SK-N-SH (cell line): ENCODE measurements at regions not wholly inside any gene's neighbourhood (a gene's known extent, or its start where the extent isn't known, plus 50 kb on each side); places are given as distances from the start of the nearest gene placed in this dataset.

ENCODE experiments used
- GATA2 ChIP-seq: sonication (generic); formaldehyde crosslinking; IDR thresholded peaks from 2 replicates; pipeline ENCODE4 v1.5.0; 2020; ENCODE audit warnings: mild to moderate bottlenecking, missing genetic modification reagents
- REST ChIP-seq: IDR thresholded peaks from 2 replicates; pipeline ENCODE4 v1.6.1; 2012; ENCODE audit warnings: mild to moderate bottlenecking, low read depth, low read length, moderate library complexity
- RFX5 ChIP-seq: IDR thresholded peaks from 2 replicates; pipeline ENCODE4 v1.6.1; 2012; ENCODE audit warnings: mild to moderate bottlenecking, improper control_type of control experiment, low read length
- USF2 ChIP-seq: fragments of 150-350 bp; IDR thresholded peaks from 2 replicates; pipeline ENCODE4 v1.6.1; 2017; ENCODE audit warnings: antibody characterized with exemption, low read length, low read depth, borderline replicate concordance
- TF ChIP-seq, protein P1 (sequence below): fragments of 200-600 bp; sonication (generic); IDR thresholded peaks from 2 replicates; pipeline ENCODE4 v1.6.1; 2017; ENCODE audit warnings: antibody characterized with exemption, mild to moderate bottlenecking, moderate library complexity

DNA sequence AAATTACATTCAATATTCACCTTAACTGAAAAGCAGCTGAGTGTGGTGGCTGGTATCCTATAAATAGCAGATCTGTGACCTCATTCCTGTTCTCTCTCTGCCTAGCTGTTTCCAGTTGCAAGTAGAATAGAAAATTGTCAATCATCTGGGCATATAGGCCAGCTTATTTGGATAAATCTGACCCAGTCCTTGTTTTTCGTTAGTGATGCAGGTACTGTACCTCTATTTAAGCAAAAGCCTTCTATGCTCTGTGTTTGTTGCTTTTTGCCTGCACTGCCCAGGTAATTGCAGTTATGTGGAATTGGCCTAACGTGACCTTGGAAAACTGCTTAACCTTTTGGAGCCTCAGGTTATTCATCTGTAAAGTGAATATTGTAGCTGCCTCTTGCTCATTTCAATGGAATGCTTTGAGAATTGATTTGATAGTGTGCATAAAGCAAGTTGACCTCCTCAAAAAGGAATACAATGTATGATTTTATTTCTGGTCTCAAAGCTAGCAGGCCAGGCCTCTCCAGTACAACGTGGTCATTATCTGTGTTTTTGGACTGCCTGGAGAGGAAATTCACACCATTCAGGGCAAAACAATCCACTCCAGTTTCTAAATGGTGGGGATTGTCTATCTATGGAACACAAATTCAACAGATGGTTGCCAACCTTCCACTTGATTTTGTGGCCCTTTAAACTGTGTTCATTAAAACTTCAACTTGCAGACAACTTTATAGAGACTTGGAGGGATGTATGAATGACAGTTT, 508.7 kb upstream of the CITED2 start:
- no peak for TF ChIP-seq REST
- TF ChIP-seq, protein P1, sequence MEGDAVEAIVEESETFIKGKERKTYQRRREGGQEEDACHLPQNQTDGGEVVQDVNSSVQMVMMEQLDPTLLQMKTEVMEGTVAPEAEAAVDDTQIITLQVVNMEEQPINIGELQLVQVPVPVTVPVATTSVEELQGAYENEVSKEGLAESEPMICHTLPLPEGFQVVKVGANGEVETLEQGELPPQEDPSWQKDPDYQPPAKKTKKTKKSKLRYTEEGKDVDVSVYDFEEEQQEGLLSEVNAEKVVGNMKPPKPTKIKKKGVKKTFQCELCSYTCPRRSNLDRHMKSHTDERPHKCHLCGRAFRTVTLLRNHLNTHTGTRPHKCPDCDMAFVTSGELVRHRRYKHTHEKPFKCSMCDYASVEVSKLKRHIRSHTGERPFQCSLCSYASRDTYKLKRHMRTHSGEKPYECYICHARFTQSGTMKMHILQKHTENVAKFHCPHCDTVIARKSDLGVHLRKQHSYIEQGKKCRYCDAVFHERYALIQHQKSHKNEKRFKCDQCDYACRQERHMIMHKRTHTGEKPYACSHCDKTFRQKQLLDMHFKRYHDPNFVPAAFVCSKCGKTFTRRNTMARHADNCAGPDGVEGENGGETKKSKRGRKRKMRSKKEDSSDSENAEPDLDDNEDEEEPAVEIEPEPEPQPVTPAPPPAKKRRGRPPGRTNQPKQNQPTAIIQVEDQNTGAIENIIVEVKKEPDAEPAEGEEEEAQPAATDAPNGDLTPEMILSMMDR, result no peak
- TF ChIP-seq RFX5, result no peak
- TF ChIP-seq GATA2 (CRISPR knock-in tag), result no peak
- no peak for TF ChIP-seq USF2
